ENCODE measurements at regions not wholly inside any gene's neighbourhood (a gene's known extent, or its start where the extent isn't known, plus 50 kb on each side); places are given as distances from the start of the nearest gene placed in this dataset.

DNA sequence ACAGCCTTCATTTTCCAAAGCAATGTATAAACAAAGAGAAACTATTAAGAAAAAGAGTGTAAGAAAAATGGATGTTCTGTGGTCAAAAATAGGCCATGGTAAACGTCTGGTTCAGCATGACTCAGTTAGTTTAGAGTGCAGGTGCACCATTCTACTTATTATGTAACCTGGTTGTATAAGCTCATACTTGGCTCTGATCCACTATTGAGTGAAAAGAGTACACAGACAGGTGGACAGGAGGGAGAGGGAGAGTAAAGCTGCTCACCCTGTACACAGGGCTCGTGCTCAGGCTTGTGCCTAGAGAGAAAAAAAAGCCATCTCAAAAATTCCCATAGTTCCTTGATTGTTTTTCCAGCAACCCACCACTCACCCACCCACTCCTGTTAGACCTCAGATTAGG is 85.8 kb upstream of the ZNF91 start:
- TF ChIP-seq, protein P1, sequence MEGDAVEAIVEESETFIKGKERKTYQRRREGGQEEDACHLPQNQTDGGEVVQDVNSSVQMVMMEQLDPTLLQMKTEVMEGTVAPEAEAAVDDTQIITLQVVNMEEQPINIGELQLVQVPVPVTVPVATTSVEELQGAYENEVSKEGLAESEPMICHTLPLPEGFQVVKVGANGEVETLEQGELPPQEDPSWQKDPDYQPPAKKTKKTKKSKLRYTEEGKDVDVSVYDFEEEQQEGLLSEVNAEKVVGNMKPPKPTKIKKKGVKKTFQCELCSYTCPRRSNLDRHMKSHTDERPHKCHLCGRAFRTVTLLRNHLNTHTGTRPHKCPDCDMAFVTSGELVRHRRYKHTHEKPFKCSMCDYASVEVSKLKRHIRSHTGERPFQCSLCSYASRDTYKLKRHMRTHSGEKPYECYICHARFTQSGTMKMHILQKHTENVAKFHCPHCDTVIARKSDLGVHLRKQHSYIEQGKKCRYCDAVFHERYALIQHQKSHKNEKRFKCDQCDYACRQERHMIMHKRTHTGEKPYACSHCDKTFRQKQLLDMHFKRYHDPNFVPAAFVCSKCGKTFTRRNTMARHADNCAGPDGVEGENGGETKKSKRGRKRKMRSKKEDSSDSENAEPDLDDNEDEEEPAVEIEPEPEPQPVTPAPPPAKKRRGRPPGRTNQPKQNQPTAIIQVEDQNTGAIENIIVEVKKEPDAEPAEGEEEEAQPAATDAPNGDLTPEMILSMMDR (IDR thresholded peaks at IDR 0.05), result no peak
- TF ChIP-seq POLR2AphosphoS5 (IDR thresholded peaks at IDR 0.05), result no peak
- TF ChIP-seq POLR2A (IDR thresholded peaks at IDR 0.05), result no peak
